ENCODE measurements at regions not wholly inside any gene's neighbourhood (a gene's known extent, or its start where the extent isn't known, plus 50 kb on each side); places are given as distances from the start of the nearest gene placed in this dataset.
"Not testable (repeated sequence)": the region's sequence is repeated elsewhere in the genome, so short reads cannot be mapped to it uniquely, and the experiment has no call there.

- no peak for DNase-seq (ENCODE audit: low spot score)
Observed at GRCh38 chrX:77160301-77160700, 286.9 kb upstream of the FGF16 start.

GRCh38 chrX:77162777-77163176 lies 284.4 kb upstream of the FGF16 start:
- DNase-seq (ENCODE audit: low spot score) = no peak

- DNase-seq (ENCODE audit: low spot score) = no peak
Observed at GRCh38 chrX:77167993-77168392, 279.2 kb upstream of the FGF16 start.

DNA sequence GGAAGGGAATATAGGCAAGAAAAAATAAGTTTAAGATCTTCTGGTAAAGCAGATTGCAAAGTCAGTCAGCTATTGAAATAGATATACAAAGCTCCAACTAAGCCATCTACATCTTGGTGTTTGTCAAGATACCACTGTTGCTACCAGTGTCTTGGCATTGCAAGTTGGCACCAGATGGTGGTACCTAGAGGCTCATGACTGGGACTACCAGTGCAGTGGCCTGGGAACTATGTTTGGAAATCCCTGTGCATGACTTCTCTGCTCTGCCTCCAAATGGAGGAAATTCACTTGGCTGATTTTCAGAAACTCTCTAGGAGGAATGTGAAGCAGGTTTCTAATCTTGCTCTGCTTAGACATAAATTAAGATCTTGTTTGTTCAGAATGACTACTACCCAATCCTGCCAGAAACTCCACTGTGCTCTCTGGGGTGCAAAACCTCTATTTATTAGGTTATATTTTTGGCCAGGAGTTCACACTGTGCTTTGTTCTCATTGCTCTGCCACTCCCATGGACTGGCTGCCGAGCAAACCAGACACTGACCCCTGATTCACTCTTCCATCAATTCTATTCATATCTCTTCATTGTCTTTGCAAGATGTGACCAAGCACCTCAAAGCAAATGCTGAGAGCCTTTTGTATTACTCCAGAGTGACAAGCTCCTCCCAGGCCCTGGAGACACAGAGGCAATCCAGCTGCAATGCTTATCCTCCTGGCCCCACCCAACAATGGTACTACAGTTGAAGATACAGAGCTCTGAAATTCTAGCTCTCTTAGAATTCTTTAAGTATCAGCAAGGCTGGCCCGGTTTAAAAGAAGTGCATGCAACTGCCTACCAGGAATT lies 272.3 kb upstream of the FGF16 start:
- no peak for DNase-seq (ENCODE audit: low spot score)

DNA sequence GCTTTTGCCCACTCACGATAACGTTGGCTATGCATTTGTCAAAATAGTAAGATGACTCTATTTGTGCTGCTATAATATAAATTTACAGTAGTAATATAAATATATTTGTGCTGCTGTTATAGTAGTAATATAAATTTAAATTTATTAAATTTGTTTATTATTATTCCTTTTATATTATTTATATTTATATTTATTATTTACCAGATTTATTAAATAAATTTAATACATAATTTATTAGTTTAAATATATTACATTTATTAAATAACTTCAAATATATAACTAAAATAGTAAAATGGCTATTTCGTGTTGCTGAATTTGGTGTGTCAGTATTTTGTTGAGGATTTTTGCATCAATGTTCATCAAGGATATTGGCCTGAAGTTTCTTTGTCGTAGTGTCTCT lies 246.5 kb upstream of the FGF16 start:
- no peak for DNase-seq (ENCODE audit: low spot score)

DNA sequence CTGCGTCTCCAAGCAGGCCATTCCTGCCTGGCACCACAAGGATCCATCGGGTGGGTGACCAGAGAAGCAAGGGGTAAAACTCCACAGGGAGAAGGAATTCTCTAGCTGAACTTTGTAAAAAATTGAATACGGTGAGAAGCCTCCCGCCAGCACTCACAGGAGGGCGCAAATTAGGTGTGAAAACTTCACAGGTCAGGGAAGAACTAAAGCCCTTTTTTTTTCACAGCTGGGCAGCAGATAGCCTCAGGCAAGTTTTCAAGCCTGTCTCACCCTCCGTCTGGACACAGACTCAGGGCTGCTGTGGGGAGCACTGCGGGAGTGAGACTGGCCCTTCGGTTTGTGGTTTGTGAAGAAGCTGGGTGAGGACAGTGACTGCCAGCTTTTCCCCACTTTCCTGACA lies 224.1 kb upstream of the FGF16 start:
- DNase-seq (ENCODE audit: low spot score) = no peak

DNA sequence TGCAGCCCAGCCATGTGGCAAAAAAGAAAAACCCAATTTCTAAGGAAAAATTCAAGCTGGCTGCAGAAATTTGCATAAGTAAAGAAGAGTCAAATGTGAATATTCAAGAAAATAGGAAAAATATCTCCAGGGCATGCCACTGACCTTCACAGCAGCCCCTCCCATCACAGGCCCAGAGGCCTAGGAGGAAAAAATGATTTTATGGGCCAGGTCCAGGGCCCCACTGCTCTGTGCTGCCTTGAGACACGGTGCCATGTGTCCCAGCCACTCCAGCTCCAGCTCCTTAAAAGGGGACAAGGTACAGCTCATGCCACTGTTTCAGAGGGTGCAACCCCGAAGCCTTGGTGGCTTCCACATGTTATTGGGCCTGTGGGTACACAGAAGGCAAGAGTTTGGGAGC lies 182.7 kb upstream of the FGF16 start:
- DNase-seq (ENCODE audit: low spot score) = no peak

DNA sequence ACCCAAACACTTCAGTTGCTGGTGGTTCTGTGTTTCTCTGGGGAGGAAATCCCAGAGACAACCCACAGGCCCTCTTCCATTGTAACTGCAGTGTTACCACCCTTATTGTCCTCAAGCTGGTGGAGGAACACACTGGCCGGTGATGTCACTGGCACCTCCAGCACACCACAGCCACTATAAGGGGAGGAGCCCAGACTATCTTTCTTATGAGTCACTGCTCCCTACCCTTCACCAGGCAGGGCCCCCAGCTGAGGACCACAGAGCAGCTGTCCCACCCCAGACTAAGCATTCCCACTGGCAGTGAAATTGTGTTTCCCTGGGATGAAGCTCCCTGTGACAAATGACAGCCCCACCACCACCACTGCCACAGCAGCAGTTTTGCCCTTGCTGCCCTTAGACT lies 171.8 kb upstream of the FGF16 start:
- no peak for DNase-seq (ENCODE audit: low spot score)

DNA sequence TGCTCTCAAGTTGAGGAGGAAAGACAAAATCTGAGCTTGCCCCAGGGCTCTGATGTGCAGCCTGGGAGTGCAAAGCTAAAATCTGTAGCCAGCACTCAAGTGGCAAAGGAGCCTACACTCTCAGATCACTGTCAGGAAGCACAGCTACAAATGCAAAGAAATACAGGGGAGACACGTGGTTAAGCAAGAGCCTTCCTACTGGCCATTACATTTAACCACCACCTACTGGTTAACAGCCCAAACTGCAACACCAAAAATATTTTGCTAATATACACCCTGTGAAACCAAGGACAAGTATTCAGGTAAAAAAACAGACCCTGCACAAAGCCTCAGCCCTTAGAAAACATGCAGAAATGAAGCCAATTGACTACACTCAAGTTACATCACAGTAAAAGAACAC lies 170.4 kb upstream of the FGF16 start:
- DNase-seq (ENCODE audit: low spot score) = no peak

- no peak for DNase-seq (ENCODE audit: low spot score)
Observed at GRCh38 chrX:77277911-77278310, 169.3 kb upstream of the FGF16 start.

GRCh38 chrX:77279373-77279772 lies 167.8 kb upstream of the FGF16 start:
- DNase-seq (ENCODE audit: low spot score) = not testable (repeated sequence)

- DNase-seq (ENCODE audit: low spot score) = no peak
Observed at GRCh38 chrX:77293331-77293995, 153.7 kb upstream of the FGF16 start.

DNA sequence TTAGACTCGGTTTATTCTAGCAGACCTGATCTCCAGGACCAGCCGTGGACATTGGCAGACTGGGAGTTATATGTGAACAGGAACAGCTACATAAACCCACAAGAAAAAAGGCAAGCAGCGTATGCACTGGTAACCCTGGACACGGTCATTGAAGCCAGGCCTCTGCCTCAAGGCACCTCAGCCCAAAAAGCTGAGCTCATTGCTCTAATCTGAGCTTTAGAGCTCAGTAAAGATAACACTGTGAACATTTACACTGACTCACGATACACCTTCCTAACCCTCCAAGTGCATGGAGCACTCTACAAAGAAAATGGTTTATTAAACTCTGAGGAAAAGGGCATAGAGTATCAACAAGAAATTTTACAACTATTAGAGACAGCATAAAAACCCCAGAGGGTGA lies 148.9 kb upstream of the FGF16 start:
- DNase-seq (ENCODE audit: low spot score) = no peak

GRCh38 chrX:77298790-77299189 lies 148.4 kb upstream of the FGF16 start:
- no peak for DNase-seq (ENCODE audit: low spot score)

DNA sequence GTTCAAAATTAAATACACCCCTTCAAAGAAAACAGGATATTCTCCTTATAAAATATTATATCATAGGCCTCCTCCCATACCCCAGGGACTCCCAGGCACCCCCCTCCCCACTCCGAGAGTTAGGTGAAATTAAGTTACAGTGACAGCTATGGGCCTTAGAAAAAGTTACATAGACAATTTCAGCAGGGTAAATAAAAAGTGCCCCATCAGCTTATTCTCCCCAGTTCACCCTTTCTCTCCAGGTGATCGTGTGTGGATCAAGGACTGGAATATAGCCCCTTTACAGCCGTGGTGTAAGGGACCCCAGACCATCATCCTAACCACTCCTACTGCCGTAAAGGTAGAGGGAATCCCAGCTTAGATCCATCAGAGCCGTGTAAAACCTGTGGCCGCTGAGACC lies 147.6 kb upstream of the FGF16 start:
- no peak for DNase-seq (ENCODE audit: low spot score)

DNA sequence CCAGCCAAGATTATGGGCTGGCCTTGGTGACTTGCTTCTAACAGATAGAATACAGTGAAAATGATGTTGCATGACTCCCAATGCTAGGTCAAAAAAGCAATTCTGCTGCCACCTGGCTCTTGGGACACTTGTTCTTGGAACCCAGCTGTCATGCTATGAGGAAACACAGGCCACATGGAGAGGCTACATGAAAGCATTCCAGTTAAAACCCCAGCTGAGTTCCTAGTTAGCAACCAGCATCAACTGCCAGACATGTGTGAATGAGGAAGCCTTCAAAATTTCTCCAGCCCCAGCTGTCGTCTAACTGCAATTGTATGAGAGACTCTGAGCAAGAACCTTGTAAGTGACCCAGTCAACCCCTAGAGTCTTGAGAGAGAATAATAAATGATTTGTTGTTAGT lies 105.2 kb upstream of the FGF16 start:
- DNase-seq (ENCODE audit: low spot score) = no peak

GRCh38 chrX:77346859-77347258 lies 100.3 kb upstream of the FGF16 start:
- DNase-seq (ENCODE audit: low spot score) = no peak

- DNase-seq (ENCODE audit: low spot score) = no peak
Observed at GRCh38 chrX:77347572-77347971, 99.6 kb upstream of the FGF16 start.

DNA sequence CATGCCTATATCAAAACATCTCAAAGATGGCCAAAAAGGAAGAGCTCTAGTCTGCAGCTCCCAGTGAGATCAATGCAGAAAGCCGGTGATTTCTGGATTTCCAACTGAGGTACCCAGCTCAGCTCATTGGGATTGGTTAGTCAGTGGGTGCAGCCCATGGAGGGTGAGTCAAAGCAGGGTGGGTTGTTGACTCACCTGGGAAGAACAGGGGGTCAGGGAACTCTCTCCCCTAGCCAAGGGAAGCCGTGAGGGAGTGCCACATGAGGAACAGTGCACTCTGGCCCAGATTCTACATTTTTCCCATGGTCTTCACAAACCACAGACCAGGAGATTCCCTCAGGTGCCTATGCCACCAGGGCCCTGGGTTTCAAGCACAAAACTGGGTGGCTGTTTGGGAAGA lies 57.3 kb upstream of the FGF16 start:
- no peak for DNase-seq (ENCODE audit: low spot score)

DNA sequence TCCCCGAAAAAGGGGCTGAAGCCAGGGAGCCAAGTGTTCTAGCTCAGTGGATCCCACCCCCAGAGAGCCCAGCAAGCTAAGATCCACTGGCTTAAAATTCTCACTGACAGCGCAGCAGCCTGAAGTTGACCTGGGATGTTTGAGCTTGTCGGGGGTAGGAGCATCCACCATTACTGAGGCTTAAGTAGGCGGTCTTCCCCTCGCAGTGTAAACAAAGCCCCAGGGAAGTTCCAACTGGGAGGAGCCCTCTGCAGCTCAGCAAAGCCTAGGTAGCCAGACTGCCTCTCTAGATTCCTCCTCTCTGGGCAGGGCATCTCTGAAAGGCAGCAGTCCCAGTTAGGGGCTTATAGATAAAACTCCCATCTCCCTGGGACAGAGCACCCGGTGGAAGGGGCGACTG lies 56.8 kb upstream of the FGF16 start:
- DNase-seq (ENCODE audit: low spot score) = not testable (repeated sequence)

- DNase-seq (ENCODE audit: low spot score) = no peak
Observed at GRCh38 chrX:77396781-77397180, 50.4 kb upstream of the FGF16 start.

Data from AG20443 (cell line).